CD4-positive, alpha-beta T cell treated with Interleukin-4 for 4 hours (primary cell): ENCODE measurements at regions not wholly inside any gene's neighbourhood (a gene's known extent, or its start where the extent isn't known, plus 50 kb on each side); places are given as distances from the start of the nearest gene placed in this dataset.
"Not testable (repeated sequence)": the region's sequence is repeated elsewhere in the genome, so short reads cannot be mapped to it uniquely, and the experiment has no call there.

Source experiments
- DNase-seq: peaks from one replicate; pipeline ENCODE4 v3.0.0-alpha.2; 2020

GRCh38 chr17:65360961-65361552 is 200.4 kb downstream of the AXIN2 start:
- DNase-seq: no peak

GRCh38 chr17:65359016-65359415 is 202.4 kb downstream of the AXIN2 start:
- no peak for DNase-seq

- no peak for DNase-seq
Measured at GRCh38 chr17:65356536-65356935, 204.9 kb downstream of the AXIN2 start.

GRCh38 chr17:65355246-65355645 is 206.2 kb downstream of the AXIN2 start:
- no peak for DNase-seq

GRCh38 chr17:65349916-65350315 is 211.5 kb downstream of the AXIN2 start:
- DNase-seq: no peak

- DNase-seq: no peak
Measured at GRCh38 chr17:65346166-65346565, 209.0 kb downstream of the RGS9 start.

GRCh38 chr17:65345261-65346005 is 208.3 kb downstream of the RGS9 start:
- no peak for DNase-seq

GRCh38 chr17:65340401-65340800 is 203.2 kb downstream of the RGS9 start:
- no peak for DNase-seq

GRCh38 chr17:65334406-65334805 is 197.2 kb downstream of the RGS9 start:
- no peak for DNase-seq

GRCh38 chr17:65332779-65333178 is 195.6 kb downstream of the RGS9 start:
- no peak for DNase-seq

- DNase-seq: no peak
Measured at GRCh38 chr17:65332375-65332774, 195.2 kb downstream of the RGS9 start.

- DNase-seq: no peak
Measured at GRCh38 chr17:65328567-65328966, 191.4 kb downstream of the RGS9 start.

- DNase-seq: no peak
Measured at GRCh38 chr17:65324611-65325342, 187.6 kb downstream of the RGS9 start.

GRCh38 chr17:65323049-65323448 is 185.9 kb downstream of the RGS9 start:
- DNase-seq: no peak

- no peak for DNase-seq
Measured at GRCh38 chr17:65320820-65321219, 183.7 kb downstream of the RGS9 start.

- DNase-seq: no peak
Measured at GRCh38 chr17:65314212-65314611, 177.0 kb downstream of the RGS9 start.

- no peak for DNase-seq
Measured at GRCh38 chr17:65312718-65313377, 175.7 kb downstream of the RGS9 start.

- DNase-seq: no peak
Measured at GRCh38 chr17:65311261-65311660, 174.1 kb downstream of the RGS9 start.

- DNase-seq: no peak
Measured at GRCh38 chr17:65307961-65308316, 170.8 kb downstream of the RGS9 start.

GRCh38 chr17:65307081-65307960 is 170.2 kb downstream of the RGS9 start:
- no peak for DNase-seq

- no peak for DNase-seq
Measured at GRCh38 chr17:65305778-65306177, 168.6 kb downstream of the RGS9 start.

- no peak for DNase-seq
Measured at GRCh38 chr17:65305116-65305515, 167.9 kb downstream of the RGS9 start.

- DNase-seq: not testable (repeated sequence)
Measured at GRCh38 chr17:65301882-65302281, 164.7 kb downstream of the RGS9 start.
